ENCODE measurements at regions not wholly inside any gene's neighbourhood (a gene's known extent, or its start where the extent isn't known, plus 50 kb on each side); places are given as distances from the start of the nearest gene placed in this dataset.

DNA sequence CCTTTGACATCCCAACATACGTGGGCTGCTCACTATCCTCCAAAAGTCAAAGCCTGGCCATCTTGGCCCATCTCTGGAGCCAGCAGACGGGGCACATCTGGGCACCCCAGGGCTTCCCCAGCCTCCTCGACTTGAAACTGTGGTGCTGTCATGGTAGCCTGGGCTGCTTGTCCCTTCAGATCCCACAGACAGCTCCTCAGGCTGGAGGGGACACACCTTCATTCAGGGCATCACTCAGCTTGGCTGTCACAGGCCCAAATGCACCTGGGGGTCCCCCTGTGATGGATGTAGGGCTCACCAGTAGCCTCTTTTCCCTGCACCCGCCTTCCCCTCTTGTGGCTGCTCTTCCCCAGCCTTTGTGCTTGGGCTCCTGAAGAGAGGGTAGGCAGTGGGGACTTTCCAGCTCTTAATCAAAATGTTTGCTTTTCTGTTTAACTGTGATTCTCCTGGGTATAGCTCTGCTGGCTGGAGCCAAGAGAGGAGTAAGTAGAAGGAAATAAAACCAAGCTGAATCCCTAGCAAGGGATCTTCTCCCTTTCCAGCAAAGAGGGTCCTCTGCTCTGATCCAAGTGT is 92.3 kb downstream of the GYPC start:
- no peak for DNase-seq

DNA sequence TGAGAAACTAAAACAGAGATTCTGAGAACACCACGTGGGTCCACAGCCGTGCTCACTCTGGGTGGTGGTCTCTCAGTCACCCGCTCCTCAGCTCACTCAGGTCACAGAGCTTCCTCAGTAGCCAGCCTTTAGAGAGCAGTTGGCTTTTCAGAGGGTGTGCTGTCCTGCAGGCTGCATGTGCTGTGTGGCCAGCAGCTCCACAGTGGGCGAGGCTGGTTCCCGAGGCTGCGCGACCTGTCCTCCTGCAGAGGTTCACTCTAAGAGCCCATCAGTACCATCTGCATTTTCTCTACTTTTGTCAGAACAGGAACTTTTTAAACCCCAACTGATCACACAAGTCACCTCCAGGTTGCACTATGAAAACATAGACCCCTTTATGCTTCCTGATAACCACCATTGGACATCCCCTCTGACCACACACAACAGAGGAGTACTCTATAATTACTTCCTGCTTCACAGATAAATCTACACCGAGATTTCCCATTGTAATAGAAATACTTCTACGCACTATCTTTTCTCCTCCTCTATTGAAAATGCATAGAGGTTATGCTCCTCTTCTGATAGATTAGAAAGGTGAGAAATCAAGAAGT is 93.1 kb downstream of the GYPC start:
- no peak for DNase-seq

DNA sequence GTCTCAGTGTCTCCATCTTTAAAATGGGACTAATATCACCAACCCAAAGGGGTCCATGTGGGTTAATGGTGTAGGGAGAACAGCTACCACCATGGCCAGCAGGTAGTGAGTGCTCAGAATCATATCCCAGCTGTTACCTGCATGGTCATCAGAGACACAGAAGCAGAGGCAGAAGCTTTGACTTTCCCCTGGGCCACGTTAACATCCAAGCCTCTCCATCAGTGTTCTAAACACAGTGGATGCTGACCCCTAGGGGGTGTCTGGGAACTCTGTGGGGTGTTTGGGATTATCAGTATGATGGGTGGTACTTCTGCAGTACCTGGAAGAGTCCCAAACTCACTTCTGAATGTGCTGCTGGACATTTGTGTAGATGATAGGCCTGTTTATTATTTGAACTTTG is 93.6 kb downstream of the GYPC start:
- no peak for DNase-seq

DNA sequence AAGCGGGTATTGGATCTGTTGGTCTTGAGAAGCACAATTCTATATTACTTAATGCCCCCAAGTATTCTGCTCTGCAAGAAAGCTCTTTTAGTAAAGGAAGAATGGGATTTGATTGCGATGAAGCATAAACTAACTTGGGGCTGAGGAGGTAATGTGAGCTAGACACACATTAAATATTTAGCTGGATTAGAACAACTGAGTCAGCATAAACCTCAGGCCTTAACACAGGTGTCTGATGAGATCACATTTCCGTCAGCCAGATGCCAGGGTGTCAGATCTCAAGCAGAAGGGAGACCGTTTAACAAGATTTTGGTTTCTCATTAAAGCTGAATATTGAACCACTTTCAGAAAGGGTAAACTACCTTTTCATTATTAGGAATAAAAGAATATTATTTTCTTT is 94.5 kb downstream of the GYPC start:
- no peak for DNase-seq

DNA sequence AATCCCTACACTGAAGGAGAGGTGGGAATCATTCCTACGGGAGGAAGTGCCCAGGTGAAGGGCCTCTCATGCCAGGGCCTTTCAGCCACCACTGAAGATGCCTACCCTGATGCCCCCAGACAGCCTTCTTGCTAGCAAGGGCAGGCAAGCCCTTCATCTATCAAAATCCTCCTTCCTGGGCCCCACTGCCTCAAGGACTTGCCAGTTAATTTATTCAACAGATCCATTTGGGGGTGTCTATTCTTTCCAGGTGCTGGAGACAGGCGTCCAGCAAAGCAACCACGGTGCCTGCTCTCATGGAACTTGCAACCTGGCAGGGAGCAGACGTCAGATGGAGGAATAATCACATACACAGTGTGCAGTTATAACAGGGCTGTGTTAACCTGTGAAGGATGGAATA is 95.5 kb downstream of the GYPC start:
- no peak for DNase-seq

DNA sequence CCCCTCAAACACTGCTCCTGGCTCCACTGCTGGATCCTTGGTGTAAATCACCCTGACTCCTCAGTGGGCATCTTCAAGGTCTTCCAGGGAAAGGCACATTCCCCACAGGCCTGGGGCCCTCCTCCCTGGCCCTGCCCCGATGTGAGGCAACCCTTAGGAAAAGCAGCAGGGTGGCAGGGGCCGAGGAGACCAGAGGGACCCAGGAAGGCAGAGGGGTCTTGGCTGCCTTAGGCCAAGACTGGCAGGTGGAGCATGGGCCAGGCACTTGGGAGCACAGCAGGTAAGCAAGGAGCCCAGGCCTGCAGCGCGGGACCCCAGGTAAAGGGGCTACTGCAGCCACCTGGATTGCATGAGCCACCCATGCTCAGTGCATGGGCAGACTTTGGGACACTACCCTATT is 96.9 kb downstream of the GYPC start:
- DNase-seq, result no peak

DNA sequence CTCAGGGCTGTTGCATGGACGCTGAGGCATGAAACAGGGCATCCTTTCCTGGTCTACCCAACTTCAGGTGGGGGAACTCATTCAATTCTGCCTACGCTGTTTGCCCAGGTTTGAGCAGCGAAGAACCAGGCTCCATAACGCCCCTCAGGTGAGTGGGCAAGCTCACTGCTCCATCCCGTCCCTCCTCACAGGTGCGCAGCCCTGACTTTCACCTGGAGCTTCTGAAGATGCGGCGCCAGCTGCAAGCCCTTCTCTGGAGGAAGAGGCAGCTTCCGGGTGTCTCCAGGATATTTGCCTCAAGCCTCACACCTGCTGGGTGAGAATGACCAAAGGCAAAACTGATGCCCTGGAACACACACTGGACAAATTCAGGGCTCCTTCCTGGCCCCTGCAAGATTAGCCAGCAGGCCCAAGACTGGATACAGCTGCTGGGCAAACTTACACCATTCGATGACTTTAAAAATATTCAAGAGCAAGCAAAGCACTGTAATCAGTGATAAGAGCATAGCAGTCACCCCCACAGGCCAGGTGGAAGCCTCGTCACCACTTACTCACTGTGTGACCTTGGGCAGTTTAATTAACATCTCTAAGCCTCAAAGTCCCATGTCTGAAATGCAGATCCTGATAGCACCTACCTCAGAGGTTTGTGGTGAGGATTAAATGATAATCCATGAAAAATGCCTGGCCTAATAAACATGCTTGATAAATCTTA is 97.7 kb downstream of the GYPC start:
- no peak for DNase-seq

DNA sequence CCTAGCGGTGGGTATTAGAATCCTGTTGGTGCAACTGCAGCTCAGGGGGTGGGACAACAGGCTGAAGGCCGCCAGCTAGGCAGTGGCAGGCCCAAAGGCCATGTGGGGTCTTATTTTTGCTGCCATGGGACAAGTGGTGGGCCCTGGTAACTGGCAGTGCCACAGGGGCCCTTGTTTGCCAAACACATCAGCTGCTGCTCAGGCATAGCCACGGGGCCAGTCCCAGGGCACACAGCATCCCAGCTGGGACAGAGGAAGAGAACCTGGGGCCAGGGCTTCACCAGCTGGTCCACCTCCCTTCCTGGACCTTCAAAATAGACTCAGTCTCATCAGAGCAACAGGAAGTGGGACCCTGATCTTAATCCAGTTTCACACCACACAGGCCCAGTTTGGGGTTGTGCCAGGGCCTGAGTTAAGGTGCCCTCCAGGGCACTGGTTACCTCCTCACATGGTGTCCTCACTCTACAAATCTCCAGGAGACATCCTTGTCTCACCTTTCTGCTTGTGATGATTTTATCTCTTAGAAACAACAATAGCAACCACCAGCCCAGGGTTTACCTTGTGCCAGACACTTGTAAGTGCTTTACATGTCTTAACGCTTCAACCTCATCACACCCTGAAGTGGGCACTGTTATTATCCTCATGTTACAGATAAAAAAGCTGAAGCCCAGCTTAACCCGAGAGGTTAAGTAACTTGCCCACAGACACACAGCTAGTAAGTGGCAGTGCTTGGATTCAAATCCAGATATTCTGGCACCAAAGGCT is 98.5 kb downstream of the GYPC start:
- DNase-seq, result no peak

DNA sequence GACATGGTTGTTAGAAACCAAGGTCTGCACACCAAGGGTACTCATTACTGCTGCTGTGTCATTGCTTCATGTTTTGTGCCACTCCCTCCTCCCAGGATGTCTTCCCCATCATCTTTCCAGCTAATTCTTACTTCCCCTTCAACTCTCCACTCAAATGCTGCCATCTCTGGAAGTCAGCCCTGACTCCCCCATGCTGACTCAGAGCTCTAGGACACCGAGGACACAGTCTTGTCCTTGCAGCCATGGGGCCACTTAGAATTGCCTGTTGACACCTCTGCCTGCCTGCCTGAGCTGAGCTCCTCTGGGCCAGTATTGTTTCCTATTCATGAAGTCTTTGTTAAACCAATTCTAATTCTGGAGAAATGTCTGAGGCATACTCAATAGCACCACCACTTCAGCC is 100.2 kb downstream of the GYPC start:
- no peak for DNase-seq

DNA sequence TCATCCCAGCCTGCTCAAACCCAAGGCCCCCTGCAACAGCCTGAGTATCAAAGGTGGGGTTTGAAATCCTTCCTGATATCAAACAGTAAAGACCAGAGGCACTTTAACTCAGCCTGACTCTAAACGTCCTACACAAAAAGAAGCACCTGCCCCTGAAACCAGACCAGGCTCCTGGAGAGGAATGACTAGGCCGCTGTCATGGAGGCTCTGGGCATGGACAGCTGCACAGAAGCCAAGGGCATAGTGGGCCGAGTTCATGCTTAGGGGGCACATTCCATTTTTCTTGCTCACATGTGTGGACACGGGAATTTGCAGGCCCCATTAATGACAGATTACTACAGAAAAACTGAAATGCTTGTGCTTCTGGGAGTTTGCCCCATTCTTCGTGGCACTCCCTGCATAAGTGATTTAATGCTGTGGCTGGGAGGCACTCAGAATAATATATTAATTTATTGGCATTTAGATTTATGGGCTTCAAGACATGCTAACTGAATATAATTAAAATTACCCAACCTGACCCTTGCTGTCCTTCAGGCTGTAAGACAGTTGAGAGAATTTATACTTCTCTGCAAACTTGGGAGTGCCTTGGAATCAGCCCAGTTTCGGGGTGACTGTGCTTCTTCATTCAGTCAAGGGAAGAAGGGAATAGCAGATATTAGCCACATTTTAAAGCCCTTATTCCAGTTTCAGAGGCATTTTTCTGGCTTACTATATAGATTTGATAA is 105.5 kb downstream of the GYPC start:
- DNase-seq, result no peak

DNA sequence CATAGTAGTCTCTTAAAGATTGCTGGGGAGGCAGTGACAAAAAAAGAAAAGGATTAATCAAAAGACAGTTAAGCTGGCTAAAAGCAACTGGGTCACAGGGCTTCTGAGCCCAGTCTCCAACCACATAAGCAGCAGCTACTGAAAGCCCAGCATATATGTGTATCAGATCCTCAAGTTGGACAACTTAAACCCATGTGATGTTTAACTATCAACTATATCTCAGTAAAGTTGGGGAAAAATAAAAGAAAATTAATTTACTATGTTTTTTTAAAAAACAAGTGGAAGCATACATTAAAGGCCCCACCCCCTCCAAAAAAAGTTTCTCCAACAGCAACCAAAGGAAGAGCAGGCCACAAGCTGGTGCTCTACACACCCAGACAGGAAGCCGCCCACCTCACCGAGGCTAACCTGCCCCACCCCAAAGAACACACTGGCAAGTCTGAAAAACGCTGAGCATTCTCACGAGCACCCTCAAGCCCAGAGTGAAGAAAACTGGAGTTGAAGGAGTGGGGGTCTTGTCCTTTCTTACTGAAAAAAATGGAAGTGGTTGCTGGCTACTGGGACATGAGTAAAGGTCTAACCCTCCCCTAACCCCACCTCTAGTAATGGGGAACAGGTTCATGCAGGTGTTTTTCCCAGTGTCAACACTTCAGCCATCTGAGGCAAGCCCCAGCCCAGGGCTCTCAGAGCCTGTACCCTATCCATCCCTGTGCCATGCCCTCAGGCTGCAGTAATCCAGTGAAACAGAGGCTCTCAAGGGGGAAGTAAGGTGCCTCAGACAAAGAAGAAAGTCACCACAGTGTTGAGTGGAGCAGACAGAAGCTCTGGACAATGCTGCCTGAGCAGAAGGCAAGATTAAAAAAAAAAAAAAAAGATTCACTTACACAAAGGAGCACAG is 106.3 kb downstream of the GYPC start:
- DNase-seq, result no peak

DNA sequence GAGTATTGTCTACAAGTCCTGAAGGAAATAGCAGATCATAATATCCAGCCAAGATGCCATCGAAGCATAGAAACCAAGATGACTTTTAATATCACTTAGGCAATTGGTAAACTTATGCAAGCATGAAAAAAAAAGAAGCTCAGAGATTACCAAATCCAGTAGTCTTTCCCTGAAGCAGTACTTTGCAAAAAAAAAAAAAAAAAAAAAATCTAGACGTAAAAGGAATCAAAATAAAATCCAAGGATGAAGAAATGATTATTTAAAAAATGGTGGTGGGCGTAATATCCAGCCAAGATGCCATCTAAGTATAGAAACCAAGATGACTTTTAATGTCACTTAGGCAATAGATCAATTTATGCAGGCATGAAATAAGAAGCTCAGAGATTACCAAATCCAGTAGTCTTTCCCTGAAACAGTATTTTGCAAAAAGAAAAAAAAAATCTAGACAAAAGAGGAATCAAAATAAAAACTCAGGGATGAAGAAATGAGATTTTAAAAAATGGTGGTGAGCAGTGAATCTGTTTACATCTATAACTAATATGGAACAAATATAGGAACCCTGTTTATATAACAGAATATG is 108.8 kb downstream of the GYPC start:
- no peak for DNase-seq

DNA sequence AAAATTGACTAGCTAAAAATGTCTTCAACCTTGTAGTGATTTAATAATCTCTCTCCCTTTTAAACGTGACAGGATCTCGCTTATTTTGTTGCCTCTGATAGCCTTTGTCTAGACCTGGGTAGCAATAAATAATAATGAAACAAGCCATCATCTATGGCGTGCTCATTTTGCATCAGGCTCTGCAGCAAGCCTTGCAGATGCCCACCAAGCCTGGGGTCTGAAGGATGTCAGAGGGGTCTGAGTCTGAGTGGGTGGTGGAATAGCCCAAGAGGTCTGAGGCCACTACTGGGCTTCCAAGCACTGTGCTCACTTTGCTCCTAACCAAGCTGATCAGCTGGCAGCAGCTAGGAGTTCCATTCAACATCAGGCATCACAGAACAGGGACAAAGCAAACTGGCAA is 109.4 kb downstream of the GYPC start:
- no peak for DNase-seq

DNA sequence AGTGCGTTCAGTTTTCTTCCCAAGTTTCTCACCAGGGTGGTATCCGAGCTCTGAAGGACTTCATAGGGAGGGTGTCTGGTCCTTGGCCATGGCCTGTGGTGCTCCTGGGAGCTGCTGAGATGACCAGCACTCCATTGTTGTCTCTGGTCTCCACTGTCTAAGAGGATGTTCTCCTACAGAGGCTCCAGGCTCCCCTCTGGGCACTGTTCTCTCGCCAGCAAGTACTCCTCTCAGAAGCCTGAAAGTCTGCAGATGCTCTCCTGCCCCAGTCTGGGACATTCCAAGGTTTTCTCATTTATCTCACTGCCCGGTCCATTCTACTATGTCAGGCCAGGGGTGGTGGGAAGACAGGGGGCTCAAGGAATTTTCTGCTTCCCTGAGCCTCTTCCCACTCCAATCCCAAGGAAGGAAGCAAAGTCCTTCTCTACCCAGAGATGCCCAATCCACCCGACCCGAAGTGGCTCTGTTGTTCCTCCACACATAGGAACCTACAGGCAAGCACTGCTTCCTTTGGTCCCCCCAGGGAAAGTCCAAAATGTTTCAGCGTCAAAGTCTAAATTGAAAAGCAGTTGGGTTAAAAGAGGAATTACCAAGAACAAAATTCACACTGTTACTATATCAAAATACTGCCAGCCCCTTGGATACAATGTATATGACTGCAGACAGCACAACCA is 110.5 kb downstream of the GYPC start:
- no peak for DNase-seq

DNA sequence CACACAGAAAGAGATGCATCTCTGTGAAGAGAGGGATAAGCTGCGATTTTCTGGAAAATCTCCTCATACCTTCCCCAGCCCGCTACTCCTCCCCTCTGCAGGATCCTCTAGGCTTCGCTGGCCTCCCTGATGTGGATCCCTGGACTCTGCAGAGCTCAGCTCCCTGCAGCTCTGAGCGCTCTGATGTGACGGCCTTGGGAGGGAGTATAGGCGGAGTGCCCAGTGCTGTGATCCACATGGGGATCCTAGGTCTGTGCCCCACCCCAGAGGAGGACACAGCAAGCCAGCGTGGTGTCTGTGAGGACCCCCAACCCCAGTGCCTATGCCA is 111.0 kb downstream of the GYPC start:
- no peak for DNase-seq

DNA sequence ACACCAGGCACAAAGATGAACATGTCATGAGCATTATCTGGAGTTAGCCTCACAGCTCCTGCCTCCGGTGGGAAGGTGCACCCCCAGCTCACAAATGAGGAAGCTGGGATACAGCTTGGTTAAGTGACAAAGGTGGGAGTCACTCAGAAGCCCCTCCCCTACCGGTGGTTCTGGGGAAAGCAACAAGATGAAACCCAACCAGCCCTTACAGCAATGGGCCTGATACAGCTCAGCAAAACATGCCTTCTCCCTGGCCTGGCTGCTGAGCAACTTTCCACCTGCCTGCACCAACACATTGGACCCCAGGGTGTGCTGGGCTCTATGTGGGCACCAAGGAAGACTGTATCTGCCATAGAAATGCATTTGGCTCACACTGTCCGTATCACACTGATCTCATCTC is 113.2 kb downstream of the GYPC start:
- DNase-seq, result no peak

DNA sequence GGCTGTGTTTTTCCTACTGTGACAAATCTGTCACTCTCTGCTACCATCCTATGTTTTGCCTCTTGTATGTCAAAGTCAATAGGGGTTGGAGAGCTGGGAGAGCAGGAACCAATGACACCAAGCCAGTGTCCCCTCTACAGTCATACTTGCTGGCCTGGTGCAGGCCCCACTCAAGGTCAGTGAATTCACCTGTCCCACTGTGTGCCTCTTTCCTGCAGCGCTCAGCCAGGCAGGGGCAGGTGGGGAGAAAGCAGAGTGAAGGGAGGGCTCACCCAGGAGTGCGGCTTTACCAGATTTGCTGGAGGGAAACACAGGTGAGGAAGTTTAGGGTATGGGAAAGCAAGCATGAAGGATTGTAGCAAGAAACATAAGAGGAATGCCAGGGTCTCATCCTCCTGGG is 114.5 kb downstream of the GYPC start:
- no peak for DNase-seq

DNA sequence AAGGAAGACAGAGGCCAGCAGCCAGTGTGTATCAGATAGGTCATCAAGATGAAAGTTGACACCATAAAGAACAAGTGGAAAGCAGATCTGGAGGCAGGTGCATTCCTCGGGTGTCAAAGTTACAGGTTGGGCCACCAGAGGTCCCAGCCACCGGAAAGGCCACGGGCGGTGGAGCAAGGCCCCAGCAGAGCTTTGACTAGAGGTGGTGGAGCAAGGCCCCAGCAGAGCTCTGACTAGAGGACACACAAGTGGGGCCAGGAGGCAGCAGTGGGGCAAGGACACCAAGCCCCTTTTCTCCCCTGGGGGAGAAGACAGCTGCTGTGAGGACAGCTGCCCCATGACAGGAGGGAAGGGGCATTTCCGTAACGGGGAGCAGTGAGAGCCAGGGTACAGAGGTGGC is 115.1 kb downstream of the GYPC start:
- DNase-seq, result no peak

DNA sequence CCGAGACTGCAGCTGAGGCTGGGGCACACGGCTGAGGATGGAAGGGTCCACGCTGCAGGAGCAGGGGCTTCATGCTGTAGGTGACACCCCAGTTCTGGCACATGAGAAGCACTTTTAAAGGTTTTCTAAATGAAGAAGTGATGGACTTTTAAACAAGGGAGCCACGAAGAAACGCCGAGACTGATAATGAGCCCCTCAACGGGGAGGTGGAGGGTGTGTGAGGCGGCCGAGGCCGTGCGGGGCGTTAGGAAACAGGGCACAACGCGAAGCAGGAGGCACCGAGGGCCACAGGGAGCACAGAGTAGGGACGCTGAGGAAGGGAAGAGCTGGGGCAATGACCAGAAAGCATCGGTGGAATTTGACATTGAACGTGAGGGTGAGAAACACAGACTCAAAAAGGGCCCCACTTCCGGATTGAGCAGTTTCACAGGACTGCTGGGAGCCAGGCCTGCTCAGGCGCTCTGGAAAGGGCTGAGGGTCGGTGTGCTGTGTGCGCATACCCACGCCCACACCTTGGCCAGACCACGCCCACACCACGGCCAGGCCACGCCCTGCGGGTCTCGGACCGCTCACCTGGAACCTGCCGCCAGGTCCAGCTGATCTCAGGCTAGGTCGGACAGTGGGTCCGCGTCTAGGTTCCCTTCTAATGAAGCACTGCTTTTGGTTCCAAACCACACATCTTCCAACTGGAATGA is 115.7 kb downstream of the GYPC start:
- no peak for DNase-seq

DNA sequence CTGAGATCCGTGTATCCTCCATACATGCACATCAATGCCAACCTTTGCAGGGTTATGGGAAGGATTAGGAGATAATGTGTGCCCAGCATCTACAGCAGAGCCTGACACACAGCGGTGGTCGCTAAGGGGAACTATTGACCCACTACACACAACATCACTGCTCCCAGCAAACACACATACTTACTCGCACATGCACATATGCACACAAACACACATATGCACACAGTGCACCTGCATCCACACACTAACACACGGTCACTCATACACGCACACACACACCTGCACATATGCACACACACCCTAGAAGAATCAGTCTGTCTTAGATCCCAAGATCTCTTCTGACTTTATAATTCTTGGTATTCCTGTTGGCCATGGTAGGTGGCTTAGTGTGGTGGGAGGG is 118.3 kb downstream of the GYPC start:
- no peak for DNase-seq

DNA sequence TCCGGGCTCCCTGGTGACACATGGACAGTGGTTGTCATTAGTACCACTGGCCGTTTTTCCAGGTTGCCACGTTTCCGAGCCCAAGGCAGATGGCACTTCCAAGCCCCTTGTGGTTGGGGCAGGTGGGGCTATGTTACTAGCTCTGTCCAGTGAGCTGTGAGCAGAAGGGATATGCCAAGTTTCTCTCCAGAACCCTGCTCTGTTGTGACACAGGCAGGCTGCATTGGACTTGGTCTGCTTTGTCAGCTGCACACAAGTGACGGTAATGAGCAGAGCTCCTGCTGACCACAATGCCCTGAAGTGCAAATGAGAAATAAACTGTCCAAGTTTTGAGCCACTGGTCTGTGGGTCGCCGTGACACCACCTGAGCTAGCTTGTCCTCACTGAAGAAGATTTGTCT is 118.8 kb downstream of the GYPC start:
- DNase-seq, result no peak
